Body of pancreas (tissue), 4 donors: ENCODE measurements at regions not wholly inside any gene's neighbourhood (a gene's known extent, or its start where the extent isn't known, plus 50 kb on each side); places are given as distances from the start of the nearest gene placed in this dataset.

Experiments
- ATAC-seq: fragments of 150-250 bp; one replicate; pipeline ENCODE4 v1.9.1; 2016
- DNase-seq, 4 donors: peaks; one replicate each; pipeline ENCODE4 v3.0.0-alpha.2; 2019
- H3K27ac ChIP-seq, 4 donors: fragments of 200-600 bp; sonication (generic); 1 replicate in 3 of 4; 2 replicates in 1 of 4; pipeline versions ENCODE4 v1.5.1 to v1.6.1; 2016 to 2019; ENCODE audit warnings: mild to moderate bottlenecking in 1 of 4, mixed read lengths in 1 of 4, moderate library complexity in 1 of 4
- H3K27me3 ChIP-seq, 2 donors: fragments of 200-600 bp; sonication (generic); one replicate each; pipeline ENCODE4 v1.6.0; 2016; ENCODE audit warnings: mild to moderate bottlenecking in 1 of 2
- H3K36me3 ChIP-seq, 2 donors: fragments of 200-600 bp; sonication (generic); replicated peaks in 1 of 2; 2 replicates each; pipeline ENCODE4 v1.5.1; 2016; ENCODE audit warnings: low read depth in 2 of 2; ENCODE audit not compliant: insufficient read depth in 1 of 2
- H3K4me1 ChIP-seq: fragments of 200-600 bp; sonication (generic); one replicate; pipeline ENCODE4 v1.6.0; 2016
- H3K4me3 ChIP-seq, 2 donors: fragments of 200-600 bp; sonication (generic); 1 replicate in 1 of 2; 2 replicates in 1 of 2; pipeline ENCODE4 v1.5.1; 2016 to 2019
- H3K9me3 ChIP-seq, 3 donors: fragments of 200-600 bp; sonication (generic); 1 replicate in 2 of 3; 2 replicates in 1 of 3; pipeline ENCODE4 v1.5.1; 2016
- CTCF ChIP-seq, 7 experiments: fragments of 450-650 bp in 4 of 7; fragments of 200-600 bp in 3 of 7; sonication (generic) in 3 of 7; IDR thresholded peaks; one replicate each; pipeline ENCODE4 v1.5.1; 2016 to 2019; ENCODE audit warnings: antibody characterized with exemption in 7 of 7
- POLR2A ChIP-seq, 3 donors: fragments of 450-650 bp; IDR thresholded peaks; one replicate each; pipeline ENCODE4 v1.6.1; 2016; ENCODE audit warnings: antibody characterized with exemption in 3 of 3, mild to moderate bottlenecking in 2 of 3
- intact Hi-C: fragments of 100-400 bp; cut with DNase I; formaldehyde crosslinking; loops from one replicate; pipeline ENCODE4 v1.15.1; 2023

GRCh38 chr21:14598065-14598464 lies 52.0 kb upstream of the SAMSN1 start:
- Histone ChIP-seq H3K36me3 (no peaks in the 10 kb centered on the region), H3K9me3 (no peaks in the 10 kb centered on the region), H3K27me3 (no peaks in the 10 kb centered on the region), H3K4me3 (no peak overlapping the region), H3K27ac (no peak overlapping the region), H3K4me1 (no peaks in the 10 kb centered on the region)
- no peak for TF ChIP-seq POLR2A (IDR thresholded peaks at IDR 0.05)
- no peak for TF ChIP-seq CTCF (IDR thresholded peaks at IDR 0.05)
- intact Hi-C loops: no loop called here
- no peak for ATAC-seq
- DNase-seq: no peak
